ENCODE measurements at regions not wholly inside any gene's neighbourhood (a gene's known extent, or its start where the extent isn't known, plus 50 kb on each side); places are given as distances from the start of the nearest gene placed in this dataset.
"Not testable (repeated sequence)": the region's sequence is repeated elsewhere in the genome, so short reads cannot be mapped to it uniquely, and the experiment has no call there.

GRCh38 chr7:80018941-80019808 lies 115.5 kb upstream of the GNAI1 start:
- DNase-seq = no peak

DNA sequence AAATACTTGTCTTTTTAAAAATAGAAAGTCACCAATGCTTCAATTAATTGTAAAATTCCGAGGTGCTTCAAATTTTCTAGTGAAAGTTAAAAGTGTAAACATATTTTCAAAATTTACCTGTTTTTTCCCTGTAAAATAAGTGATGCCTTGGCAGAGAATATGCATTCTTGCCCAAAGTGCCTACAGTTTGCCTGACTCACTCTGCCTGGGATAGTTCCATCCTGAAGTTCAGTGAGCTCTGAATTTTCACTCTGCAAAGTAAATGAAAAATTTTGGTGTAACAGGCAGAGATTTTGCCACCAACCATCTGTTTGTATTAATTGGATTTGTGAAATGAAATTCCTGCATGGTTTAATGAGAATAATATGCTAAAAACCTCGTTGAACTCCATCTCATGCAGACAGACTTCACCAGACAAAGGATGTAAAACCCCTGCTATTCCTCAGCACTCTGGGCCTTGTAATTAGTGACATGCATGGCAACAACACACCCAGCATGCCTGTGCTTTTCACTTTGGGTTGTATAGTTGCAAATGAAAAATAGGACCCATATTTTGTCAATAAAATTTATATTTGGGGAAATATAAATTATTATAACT lies 117.4 kb upstream of the GNAI1 start:
- no peak for DNase-seq

- DNase-seq = no peak
Observed at GRCh38 chr7:80014511-80014910, 120.1 kb upstream of the GNAI1 start.

GRCh38 chr7:80008039-80008438 lies 126.6 kb upstream of the GNAI1 start:
- no peak for DNase-seq

DNA sequence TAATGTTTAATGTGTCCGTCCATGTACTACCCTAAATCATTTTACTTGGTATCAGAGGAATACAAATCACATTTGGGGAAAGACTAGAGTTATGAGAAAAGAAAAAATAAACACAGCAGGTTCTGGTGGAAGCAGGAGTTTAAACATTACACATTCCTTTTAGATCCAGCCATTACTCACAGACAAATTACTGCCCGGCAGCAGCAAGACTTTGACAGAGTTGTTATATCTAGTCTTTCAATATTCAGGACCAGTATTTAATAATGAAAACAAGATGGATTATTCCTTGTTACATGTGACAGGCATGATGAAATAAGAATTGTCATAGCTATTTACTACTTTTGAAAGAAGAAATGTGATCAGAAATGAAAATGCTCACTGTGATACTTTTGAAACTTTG lies 131.8 kb upstream of the GNAI1 start:
- DNase-seq = no peak

- DNase-seq = no peak
Observed at GRCh38 chr7:79998363-79998762, 136.3 kb upstream of the GNAI1 start.

- no peak for DNase-seq
Observed at GRCh38 chr7:79997345-79997744, 137.3 kb upstream of the GNAI1 start.

DNA sequence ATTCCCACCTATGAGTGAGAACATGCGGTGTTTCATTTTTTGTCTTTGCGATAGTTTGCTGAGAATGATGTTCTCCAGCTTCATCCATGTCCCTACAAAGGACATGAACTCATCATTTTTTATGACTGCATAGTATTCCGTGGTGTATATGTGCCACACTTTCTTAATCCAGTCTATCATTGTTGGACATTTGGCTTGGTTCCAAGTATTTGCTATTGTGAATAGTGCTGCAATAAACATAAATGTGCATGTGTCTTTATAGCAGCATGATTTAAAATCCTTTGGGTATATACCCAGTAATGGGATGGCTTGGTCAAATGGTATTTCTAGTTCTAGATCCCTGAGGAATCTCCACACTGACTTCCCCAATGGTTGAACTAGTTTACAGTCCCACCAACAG lies 138.9 kb upstream of the GNAI1 start:
- DNase-seq = not testable (repeated sequence)

GRCh38 chr7:79988653-79989052 lies 146.0 kb upstream of the GNAI1 start:
- no peak for DNase-seq

DNA sequence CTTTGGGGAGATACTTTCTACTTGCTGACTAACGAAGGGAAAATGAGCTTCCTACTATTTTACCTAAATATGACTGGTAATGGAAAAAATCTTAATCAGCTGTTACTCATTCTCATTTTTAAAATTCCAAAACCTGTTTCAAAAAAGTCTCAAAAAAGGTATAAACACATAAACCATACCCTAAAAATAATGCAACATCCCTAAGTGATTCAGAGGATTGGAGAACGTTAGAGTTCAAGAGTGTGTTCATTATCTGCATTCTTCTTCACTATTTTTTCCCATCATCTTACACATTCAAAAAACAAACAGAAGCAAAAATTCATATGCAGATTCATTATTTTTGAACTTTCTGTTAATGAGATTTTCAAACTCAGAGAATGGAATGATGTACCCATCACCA lies 150.4 kb upstream of the GNAI1 start:
- no peak for DNase-seq

DNA sequence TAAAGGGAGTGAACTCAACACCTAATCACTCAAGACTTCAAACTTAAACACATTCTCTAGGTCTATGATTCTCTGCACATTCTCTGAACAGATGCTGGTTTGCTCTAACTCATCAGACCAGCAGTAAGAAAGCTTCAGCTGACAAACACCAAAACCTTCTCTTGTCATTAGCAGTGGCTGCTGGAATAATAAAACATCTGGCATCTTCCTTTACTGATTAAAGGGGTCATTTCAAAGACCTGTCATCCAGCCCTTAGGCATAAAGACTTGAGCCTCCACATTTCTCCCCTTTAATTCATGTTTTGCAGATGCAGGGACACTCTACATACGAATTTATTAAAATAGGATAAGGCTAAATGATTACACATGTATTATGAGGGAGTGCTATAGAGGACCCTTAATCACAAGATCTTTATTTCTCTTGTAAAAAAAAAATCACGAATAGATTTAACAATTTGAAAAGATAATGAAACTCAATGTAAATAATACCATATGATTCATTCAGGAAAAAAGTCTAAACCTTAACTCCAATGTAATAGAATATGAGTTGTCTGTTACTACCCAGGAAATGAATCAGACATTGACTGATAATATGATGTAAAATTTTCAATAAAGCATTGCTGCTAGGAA lies 152.4 kb upstream of the GNAI1 start:
- no peak for DNase-seq

DNA sequence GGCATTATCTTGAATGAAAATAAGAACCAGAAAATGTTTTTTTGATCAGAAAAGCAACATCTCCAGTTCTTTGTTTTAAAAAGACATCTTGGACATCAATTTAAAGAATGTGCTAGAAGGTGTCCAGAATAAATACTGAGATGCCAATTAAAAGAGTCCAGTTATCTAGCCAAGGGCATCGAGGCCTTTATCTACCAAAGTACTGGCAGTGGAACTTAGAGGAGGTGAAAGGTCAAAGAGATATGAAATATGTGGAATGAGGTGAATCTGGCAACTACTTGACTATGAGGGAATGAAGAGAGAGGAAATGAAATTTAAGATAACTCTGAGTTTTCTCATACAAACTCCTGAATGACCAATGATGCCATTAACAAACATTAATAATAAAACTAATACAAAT lies 154.3 kb upstream of the GNAI1 start:
- DNase-seq = no peak

DNA sequence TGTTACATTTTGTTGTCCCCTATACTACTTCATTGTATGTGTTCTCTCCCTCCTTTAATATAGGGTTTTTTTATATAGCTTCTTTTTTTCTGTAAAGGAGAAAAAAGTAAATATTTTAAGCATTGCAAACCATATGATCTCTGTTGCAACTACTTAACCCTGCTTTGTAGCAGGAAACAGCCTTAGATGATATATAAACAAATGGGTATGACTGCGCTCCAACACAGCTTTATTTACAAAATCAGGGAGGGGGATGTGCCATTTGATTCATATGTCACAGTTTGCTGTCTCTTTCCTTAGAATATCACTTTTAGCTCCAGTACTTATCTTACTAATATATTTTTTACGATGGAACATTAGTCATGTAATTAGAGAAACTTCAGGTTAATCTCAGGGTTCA lies 155.2 kb upstream of the GNAI1 start:
- no peak for DNase-seq

DNA sequence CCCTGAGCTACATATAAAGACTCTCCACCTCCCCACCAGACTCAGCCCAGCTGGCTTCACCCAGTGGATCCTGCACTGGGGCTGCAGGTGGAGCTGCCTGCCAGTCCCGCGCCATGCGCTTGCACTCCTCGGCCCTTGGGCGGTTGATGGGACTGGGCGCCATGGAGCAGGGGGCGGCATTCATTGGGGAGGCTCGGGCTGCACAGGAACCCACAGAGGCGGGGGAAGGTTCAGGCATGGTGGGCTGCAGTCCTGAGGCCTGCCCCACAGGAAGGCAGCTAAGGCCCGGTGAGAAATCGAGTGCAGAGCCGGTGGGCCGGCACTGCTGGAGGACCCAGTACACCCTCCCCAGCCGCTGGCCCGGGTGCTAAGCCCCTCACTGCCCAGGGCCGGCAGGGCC lies 157.2 kb upstream of the GNAI1 start:
- no peak for DNase-seq

DNA sequence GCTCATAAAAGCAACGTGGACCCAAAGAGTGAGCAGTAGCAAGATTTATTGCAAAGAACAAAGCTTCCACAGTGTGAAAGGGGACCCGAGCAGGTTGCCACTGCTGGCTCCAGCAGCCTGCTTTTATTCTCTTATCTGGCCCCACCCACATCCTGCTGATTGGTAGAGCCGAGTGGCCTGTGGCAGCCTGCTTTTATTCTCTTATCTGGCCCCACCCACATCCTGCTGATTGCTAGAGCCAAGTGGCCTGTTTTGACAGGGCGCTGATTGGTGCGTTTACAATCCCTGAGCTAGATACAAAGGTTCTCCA lies 158.0 kb upstream of the GNAI1 start:
- not testable (repeated sequence) for DNase-seq

DNA sequence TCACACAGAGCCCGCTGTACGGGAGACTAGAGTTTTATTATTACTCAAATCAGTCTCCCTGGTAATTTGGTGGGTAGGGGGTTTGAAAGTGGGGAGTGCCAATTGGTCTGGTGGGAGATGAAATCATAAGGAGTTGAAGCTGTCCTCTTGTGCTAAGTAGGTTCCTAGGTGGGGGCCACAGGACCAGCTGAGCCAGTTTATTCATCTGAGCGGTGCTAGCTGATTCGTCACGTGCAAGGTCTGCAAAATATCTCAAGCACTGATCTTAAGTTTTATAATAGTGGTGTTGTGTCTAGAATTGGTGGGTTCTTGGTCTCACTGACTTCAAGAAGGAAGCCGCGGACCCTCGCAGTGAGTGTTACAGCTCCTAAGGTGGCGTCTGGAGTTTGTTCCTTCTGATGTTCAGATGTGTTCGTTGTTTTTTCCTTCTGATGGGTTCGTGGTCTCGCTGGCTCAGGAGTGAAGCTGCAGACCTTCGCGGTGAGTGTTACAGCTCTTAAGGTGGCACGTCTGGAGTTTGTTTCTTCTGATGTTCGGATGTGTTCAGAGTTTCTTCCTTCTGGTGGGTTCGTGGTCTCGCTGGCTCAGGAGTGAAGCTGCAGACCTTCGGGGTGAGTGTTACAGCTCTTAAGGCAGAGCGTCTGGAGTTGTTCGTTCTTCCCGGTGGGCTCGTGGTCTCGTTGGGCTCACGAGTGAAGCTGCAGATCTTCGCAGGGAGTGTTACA lies 158.5 kb upstream of the GNAI1 start:
- DNase-seq = not testable (repeated sequence)

DNA sequence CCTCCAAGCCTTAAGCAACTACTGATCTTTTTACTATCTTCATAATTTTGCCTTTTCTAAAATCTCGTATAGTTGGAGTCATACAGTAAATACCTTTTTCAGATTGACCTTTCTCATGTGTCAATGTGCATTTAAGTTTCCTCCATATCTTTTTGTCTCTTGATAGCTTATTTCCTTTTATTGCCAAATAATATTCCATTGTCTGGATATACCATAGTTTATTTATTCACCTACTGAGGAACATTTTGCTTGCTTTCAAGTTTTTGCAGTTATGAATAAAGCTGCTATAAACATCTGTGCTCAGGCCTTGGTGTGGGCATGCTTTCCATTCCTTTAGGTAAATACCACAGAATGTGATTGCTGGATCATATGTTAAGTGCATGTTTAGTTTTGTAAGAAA lies 161.2 kb upstream of the GNAI1 start:
- DNase-seq = no peak

GRCh38 chr7:79971058-79971457 lies 163.6 kb upstream of the GNAI1 start:
- no peak for DNase-seq

- no peak for DNase-seq
Observed at GRCh38 chr7:79968894-79969293, 165.7 kb upstream of the GNAI1 start.

DNA sequence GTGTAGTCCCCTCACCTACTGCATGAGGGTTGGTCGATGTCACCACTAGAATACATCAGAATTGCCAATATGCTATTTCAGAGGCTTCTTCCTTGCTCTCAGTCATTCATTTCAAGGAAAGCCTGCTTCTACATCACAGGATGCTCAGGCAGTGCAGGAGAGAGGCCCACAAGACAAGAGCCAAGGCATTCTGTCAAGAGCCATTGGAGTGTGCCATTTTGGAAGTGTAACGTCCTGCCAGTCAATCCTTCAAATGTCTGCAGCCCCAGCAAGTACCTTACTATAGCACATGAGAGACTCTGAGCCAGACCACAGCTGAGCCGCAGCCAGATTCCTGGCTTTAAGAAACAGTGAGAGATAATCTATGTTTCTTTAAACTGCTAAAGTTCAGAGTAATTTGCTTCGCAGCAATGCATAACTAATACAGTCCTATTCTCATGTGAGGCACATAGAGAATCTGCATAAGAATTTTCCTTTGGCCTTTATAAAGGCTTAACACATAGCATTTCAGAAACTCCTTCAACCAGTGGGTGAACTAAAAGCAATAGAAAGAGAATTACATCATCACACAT lies 166.5 kb upstream of the GNAI1 start:
- DNase-seq = no peak

DNA sequence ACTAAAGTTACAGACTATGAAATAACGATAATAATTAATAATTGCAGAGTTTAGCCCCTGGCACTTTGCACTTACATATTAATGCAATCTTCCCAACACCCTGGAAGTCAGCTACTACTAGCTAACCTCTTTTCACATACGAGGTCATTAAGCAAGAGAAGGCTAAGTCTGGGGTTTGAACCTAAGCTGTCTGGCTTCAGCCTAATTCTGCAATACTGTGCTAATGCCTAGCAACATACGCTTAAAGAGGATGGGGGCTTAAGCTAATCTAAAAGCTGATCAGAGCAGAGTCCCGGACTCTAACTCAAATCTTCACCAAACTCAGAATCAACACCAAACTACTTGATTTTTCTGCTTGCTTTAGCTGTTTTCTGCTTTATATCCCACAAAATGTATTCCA lies 168.7 kb upstream of the GNAI1 start:
- no peak for DNase-seq

DNA sequence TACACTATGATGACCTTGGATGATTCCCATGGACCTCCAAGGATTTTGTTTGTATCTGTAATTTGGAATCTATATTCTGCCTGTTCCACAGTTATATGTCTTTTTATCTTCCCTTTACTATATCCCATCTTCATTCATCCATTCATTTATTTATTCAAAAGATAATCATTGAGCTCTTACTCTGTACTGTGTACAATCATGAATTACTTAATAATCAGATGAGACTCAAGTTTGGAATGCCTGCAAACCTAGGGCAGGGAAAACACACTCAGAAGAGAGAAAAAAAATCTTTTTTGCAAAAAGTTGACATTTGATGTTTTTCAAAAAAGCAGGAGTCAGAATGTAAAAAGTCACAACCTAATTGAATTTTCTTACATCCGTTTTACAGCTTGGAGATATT lies 170.2 kb upstream of the GNAI1 start:
- no peak for DNase-seq

DNA sequence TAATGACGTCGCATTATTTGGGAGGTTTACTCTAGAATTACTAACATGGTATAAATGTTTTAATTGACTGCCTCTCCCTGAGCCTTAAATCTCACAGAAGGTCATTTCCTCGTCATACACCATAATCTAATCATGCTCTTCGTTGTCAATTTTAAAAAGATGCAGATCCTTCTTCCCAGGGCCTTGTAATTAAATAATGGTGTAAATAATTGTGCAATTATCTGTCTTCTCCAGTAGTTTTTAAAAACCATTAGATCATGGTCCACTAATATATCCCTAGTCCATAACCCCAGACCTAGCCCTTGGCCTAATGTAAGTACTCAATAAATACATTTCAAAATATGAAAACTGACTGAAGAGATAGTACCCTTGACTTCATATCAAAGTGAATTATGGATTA lies 181.5 kb upstream of the GNAI1 start:
- DNase-seq = no peak
